Activated CD4-positive, alpha-beta T cell treated with anti-CD3 and anti-CD28 coated beads, Interleukin-2, amount 50 U/mL, for 1 hour (primary cell): ENCODE measurements at regions not wholly inside any gene's neighbourhood (a gene's known extent, or its start where the extent isn't known, plus 50 kb on each side); places are given as distances from the start of the nearest gene placed in this dataset.
"Not testable (repeated sequence)": the region's sequence is repeated elsewhere in the genome, so short reads cannot be mapped to it uniquely, and the experiment has no call there.

Experiments used
- DNase-seq: peaks from one replicate; pipeline ENCODE4 v3.0.0-alpha.2; 2020

DNA sequence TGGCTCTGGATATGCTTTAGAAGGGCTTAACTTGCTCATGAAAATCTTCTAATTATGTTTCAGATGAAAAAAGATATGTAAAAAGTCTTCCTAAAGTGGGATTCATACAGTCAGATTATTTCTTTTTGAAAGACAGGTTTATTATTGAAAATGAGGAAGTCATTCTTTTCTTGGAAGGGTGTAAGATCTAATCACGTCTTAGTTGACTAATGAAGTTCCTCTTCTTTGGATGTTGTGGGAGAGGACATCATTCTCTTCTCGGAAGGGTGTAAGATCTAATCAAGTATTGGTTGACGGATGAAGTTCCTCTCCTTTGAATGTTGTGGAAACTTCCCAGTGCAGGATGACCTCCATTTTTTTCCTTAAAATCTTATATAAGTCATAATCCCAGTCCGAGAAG is 74.9 kb downstream of the ALG10 start:
- DNase-seq, result no peak

GRCh38 chr12:34105392-34105933 is 83.2 kb downstream of the ALG10 start:
- no peak for DNase-seq

DNA sequence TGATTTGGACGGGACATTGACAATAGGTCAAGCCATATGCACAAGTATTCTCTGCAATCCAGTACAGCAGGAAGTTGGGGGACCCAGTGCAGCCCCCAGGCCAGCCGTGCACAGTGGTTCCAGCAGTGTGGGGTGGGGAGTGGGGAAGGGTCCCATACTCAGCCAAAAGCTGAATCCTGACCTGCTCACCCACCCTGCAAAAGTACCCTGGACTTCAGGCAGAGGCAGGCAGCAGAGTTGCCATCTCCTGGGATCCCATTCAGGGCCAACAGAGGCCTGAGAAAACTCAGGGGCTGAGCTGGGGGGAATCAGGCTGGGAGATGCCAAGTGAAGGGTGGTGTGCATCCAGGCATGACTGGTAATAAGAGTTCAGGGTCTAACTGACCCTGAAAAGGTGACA is 83.9 kb downstream of the ALG10 start:
- DNase-seq, result no peak

DNA sequence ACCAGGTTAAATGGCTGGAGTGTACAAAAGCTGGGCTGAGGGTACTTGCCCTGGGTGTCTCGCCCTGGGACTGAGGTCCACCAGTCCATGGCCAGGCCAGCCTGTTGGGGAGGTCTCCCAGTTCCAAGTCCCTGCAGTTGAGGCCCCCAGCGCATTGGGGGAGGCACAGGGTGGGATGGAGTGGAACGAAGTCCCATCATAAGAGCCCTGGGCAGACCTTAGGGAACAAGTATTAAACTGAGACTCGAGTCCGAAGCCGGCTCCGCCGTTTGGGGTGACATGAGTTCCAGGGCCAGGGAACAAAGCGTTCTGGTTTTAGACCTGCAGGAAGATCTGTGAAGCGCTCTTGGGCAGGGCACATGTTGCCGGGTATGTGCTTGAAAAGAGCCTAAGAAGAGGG is 84.7 kb downstream of the ALG10 start:
- DNase-seq, result no peak

DNA sequence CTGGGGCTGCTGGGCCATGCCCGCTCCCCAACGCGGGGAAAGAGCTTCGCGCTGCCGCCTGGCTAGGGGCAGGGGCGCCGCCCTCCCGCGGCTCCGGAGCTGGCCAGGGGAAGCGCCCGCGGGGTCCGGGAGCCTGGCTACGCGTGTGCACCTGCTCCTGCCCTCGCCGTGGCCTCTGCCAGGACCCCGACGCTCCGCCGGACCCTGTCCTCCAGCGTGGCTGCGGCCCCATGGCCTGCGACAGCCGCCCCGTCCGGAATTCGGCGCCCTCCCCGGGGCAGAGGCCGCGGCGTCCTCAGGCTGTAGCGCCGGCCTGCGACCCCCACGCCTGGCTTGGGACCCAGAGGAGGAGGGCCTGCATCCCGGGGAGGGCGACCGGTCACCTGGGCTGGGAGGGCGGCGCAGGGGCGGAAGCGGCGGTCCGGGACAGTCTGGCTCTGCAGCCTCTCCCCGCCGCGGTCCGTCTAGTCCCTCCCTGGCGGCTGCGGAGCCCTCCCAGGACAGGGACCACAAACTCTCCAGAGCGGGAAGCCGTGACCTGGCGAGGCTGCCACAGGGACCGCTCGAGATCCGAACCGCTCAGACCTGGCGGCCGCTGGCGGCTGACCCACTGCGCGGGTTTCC is 85.6 kb downstream of the ALG10 start:
- no peak for DNase-seq

DNA sequence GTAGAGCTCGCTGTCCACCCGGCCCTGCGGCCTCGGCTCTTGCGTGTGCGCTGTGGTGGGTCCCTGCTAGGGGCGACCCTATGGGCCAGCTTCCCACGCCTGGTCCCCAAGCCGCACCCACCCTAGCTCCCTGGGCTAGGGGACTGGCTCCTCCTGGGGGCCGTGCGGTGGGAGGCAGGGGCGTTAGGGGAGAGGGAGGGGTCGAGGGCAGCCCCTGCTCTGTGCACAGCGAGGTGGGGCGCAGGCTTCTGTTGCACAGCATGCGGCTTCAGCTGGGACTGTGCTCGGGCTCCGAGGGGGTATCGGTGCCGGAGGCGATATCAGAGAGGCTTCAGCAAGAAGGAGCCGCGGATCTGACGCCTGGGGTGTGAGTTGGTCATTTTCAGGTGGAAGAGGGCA is 86.1 kb downstream of the ALG10 start:
- DNase-seq, result no peak

DNA sequence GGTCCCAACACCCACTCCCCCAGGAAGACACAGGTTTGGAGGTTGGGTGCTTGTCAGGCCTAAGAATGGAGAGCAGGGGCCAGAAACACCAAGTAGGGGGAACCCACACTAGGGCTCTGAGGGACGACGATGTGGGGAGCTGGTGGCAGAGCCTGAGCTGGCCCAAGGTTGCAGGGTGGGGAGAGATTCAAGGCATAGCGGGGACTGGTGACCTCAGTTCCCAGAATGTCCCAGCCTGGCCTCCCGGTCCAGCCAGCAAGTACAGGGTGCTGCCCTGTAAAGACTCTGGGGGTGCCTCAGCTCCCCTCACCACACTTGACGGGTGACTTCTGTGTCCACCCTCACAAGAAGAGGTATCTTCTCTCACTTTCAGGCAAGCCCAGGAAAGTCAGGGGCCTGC is 86.7 kb downstream of the ALG10 start:
- DNase-seq, result no peak

GRCh38 chr12:34109390-34109789 is 87.1 kb downstream of the ALG10 start:
- DNase-seq, result no peak

- not testable (repeated sequence) for DNase-seq
Observed at GRCh38 chr12:34109909-34110531, 87.7 kb downstream of the ALG10 start.

GRCh38 chr12:34119366-34119765 is 97.1 kb downstream of the ALG10 start:
- DNase-seq, result no peak

DNA sequence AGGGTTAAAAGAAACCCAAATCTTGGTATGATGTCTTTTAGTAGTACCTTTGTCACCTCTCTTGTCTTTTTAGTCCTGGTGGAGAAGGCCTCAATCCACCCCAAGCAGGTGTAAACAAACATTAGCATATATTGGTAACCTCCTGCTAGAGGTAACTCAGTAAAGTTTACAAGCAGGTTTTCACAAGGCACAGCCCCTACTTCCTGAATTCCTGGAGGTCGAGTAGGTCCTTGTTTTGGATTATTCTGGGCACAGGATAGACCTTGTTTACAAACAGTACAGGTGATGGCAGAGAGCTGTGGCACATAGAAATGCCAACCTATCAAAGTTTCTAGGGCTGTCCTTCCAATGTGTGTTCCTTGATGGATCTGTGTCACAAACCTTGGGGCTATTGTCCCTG is 99.1 kb downstream of the ALG10 start:
- no peak for DNase-seq

- DNase-seq, result peak; percentile 36
Observed at GRCh38 chr12:34123092-34123491, 100.8 kb downstream of the ALG10 start.

- no peak for DNase-seq
Observed at GRCh38 chr12:34124608-34125007, 102.3 kb downstream of the ALG10 start.

- no peak for DNase-seq
Observed at GRCh38 chr12:34126239-34126641, 103.9 kb downstream of the ALG10 start.

- no peak for DNase-seq
Observed at GRCh38 chr12:34126805-34127204, 104.5 kb downstream of the ALG10 start.

- DNase-seq, result not testable (repeated sequence)
Observed at GRCh38 chr12:34127379-34127778, 105.1 kb downstream of the ALG10 start.

DNA sequence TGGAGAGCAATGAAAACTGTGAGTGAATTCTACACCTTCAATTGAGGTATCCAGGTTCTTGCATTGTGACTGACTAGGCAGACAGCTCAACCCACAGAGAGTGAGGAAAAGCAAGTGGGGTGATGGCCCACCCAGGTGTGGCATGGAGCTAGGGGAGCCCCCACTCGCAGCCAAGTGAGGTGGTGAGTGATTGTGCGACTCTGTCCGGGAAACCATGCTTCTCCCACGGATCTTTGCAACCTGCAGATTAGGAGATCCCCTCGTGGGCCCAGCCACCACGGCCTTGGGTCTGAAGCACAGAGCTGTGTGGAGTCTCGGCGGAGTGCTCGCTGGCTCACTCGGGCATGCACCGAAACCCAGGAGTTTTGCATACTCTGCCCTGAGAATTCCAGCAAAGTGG is 120.1 kb downstream of the ALG10 start:
- DNase-seq, result no peak

DNA sequence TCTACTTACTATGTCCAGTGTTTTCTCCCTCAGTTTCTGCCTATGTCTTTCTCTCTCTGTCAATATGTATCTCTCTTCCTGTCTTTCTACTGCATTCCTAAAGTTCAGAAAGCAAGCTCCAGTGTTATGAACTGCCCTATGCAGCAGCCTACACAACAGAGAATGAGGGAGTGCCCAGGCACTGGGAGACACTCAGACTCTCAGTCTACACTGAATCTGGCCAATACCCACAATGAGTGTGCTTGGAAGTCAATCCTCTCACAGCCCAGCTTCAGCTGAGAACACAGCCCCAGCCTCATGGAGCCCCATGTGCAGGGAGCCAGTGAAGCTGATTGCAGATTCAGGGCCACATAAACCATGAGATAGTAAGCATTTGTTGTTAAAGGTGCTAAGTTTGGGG is 128.7 kb downstream of the ALG10 start:
- no peak for DNase-seq

- no peak for DNase-seq
Observed at GRCh38 chr12:34163443-34163842, 141.1 kb downstream of the ALG10 start.

GRCh38 chr12:34166427-34167060 is 144.2 kb downstream of the ALG10 start:
- no peak for DNase-seq

DNA sequence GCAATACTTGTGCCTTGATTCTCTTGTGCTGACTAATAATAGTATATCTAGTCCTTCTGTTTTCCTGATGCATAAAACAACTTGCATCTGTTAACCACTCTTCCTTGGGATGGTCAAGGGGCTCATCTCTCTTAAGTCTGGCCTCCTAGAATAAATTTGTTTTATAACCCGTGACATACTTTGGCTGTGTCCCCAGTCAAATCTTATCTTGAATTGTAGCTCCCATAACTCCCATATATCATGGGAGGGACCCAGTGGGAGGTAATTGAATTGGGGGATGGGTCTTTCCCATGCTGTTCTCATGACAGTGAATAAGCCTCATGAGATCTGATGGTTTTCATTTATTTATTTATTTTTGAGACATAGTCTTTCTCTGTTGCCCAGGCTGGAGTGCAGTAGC is 146.2 kb downstream of the ALG10 start:
- not testable (repeated sequence) for DNase-seq

DNA sequence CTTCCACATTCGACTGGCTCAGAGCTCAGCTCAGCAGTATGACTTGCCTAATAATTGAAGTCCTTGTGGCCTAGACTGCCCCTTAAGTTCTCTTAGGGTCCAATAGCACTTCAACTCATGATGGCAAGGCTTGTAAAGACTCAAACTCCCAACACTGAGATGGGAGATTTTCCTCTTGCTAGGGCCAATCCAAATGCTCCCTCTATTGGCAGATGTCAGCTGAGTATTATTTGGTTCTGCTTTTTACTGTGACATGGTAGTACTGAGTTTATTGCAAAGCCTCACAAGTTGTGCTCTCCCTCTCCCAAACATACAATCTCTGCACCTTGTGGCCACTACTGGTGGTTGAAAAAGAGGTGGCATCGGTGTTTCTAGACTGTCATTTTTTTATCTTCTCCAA is 164.2 kb downstream of the ALG10 start:
- no peak for DNase-seq

- DNase-seq, result no peak
Observed at GRCh38 chr12:34188974-34189373, 166.7 kb downstream of the ALG10 start.

DNA sequence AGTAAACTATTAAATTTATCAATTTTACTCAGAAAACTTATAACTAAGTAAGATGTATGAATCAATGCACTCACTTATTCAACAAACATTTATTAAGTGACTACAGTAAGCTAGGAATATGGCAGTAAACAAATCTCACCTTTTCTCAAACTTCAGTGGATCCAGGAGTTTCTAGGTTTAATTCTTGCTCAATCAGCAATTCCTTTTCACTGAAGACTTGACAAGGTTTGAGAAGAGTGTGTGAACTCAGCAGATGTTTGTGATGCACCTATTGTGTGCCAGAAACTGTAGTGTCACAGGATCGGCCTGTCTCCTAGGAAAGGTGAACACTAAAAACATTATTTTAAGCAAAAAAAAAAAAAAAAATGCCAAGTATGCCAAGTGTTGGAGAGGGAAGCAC is 167.8 kb downstream of the ALG10 start:
- DNase-seq, result no peak
